GM23338 (cell line): ENCODE measurements at regions not wholly inside any gene's neighbourhood (a gene's known extent, or its start where the extent isn't known, plus 50 kb on each side); places are given as distances from the start of the nearest gene placed in this dataset.

ENCODE experiments used
- ATAC-seq: fragments of 200-7000 bp; cut with Tn5 transposase; 3 replicates; pipeline ENCODE4 v1.9.1; 2020
- DNase-seq: peaks from one replicate; pipeline ENCODE4 v3.0.0-alpha.2; 2015; ENCODE audit warnings: low spot score
- H2AFZ ChIP-seq: fragments of 200-600 bp; sonication (generic); 2 replicates; pipeline ENCODE4 v1.8.0; 2016; ENCODE audit warnings: antibody characterized with exemption, mild to moderate bottlenecking, moderate library complexity
- H3F3A ChIP-seq: fragments of 200-600 bp; sonication (generic); replicated peaks from 2 replicates; pipeline ENCODE4 v1.8.0; 2017; ENCODE audit warnings: antibody characterized with exemption, mixed run types, low read depth
- H3K27ac ChIP-seq: fragments of 200-600 bp; sonication (generic); 2 replicates; pipeline ENCODE4 v1.6.1; 2016; ENCODE audit warnings: low read depth
- H3K27me3 ChIP-seq: fragments of 200-600 bp; sonication (generic); 2 replicates; pipeline ENCODE4 v1.8.0; 2016; ENCODE audit warnings: mild to moderate bottlenecking, mixed run types, moderate library complexity; ENCODE audit not compliant: insufficient read depth
- H3K36me3 ChIP-seq: fragments of 200-600 bp; sonication (generic); 2 replicates; pipeline ENCODE4 v1.8.0; 2016; ENCODE audit warnings: mild to moderate bottlenecking; ENCODE audit not compliant: insufficient read depth
- H3K4me1 ChIP-seq: fragments of 200-600 bp; sonication (generic); 2 replicates; pipeline ENCODE4 v1.8.0; 2016; ENCODE audit warnings: mild to moderate bottlenecking, moderate library complexity; ENCODE audit not compliant: insufficient read depth
- H3K4me2 ChIP-seq: fragments of 200-600 bp; sonication (generic); 2 replicates; pipeline ENCODE4 v1.7.1; 2017; ENCODE audit warnings: mixed run types
- H3K4me3 ChIP-seq: fragments of 200-600 bp; sonication (generic); 2 replicates; pipeline ENCODE4 v1.6.1; 2016; ENCODE audit warnings: mixed run types
- H3K79me2 ChIP-seq: fragments of 200-600 bp; sonication (generic); replicated peaks from 2 replicates; pipeline ENCODE4 v1.8.0; 2017; ENCODE audit warnings: mild to moderate bottlenecking; ENCODE audit not compliant: insufficient read depth
- H3K9me2 ChIP-seq: fragments of 200-600 bp; sonication (generic); 2 replicates; pipeline ENCODE4 v1.8.0; 2017; ENCODE audit not compliant: insufficient read depth
- H4K20me1 ChIP-seq: fragments of 200-600 bp; sonication (generic); replicated peaks from 2 replicates; pipeline ENCODE4 v1.8.0; 2017; ENCODE audit warnings: mild to moderate bottlenecking; ENCODE audit not compliant: insufficient read depth
- H3K27ac Mint-ChIP-seq: 2 replicates; pipeline ENCODE4 v1.8.0; 2020; ENCODE audit warnings: inconsistent platforms, mild to moderate bottlenecking, moderate library complexity, mixed read lengths
- H3K27me3 Mint-ChIP-seq: 3 replicates; pipeline ENCODE4 v1.8.0; 2022; ENCODE audit warnings: low read depth, mild to moderate bottlenecking, moderate library complexity, mixed read lengths, inconsistent platforms; ENCODE audit not compliant: insufficient read depth, poor library complexity
- H3K36me3 Mint-ChIP-seq: 3 replicates; pipeline ENCODE4 v1.8.0; 2021; ENCODE audit warnings: low read depth, mild to moderate bottlenecking, inconsistent platforms, moderate library complexity, mixed read lengths
- H3K4me1 Mint-ChIP-seq: 3 replicates; pipeline ENCODE4 v1.8.0; 2020; ENCODE audit warnings: mild to moderate bottlenecking, inconsistent platforms, mixed read lengths
- H3K4me3 Mint-ChIP-seq: 3 replicates; pipeline ENCODE4 v1.8.0; 2021; ENCODE audit warnings: moderate library complexity, mild to moderate bottlenecking, inconsistent platforms, mixed read lengths
- H3K9me3 Mint-ChIP-seq: 3 replicates; pipeline ENCODE4 v1.8.0; 2020; ENCODE audit warnings: moderate library complexity, mild to moderate bottlenecking, inconsistent platforms, mixed read lengths
- CTCF ChIP-seq, 2 experiments: fragments of 200-600 bp in 1 of 2; sonication (generic) in 1 of 2; conservative IDR thresholded peaks; 2 replicates each; pipeline versions ENCODE4 v1.5.1 to v1.6.1; 2016 to 2017; ENCODE audit warnings: antibody characterized with exemption in 2 of 2, low read depth in 2 of 2, mild to moderate bottlenecking in 2 of 2, moderate library complexity in 1 of 2
- EZH2 ChIP-seq: fragments of 200-600 bp; sonication (generic); IDR thresholded peaks from one replicate; pipeline ENCODE4 v1.8.0; 2017; ENCODE audit warnings: antibody characterized with exemption, mild to moderate bottlenecking, low read depth; ENCODE audit not compliant: unreplicated experiment
- EZH2phosphoT487 ChIP-seq: fragments of 200-600 bp; sonication (generic); IDR thresholded peaks from one replicate; pipeline ENCODE4 v1.8.1; 2018; ENCODE audit warnings: antibody characterized with exemption; ENCODE audit not compliant: unreplicated experiment
- JUNB ChIP-seq: IDR thresholded peaks from one replicate; pipeline ENCODE4 v1.6.1; 2016; ENCODE audit warnings: antibody characterized with exemption; ENCODE audit not compliant: unreplicated experiment
- NANOG ChIP-seq: IDR thresholded peaks from 2 replicates; pipeline ENCODE4 v1.6.1; 2016; ENCODE audit warnings: antibody characterized with exemption, borderline replicate concordance
- STAT1 ChIP-seq: IDR thresholded peaks from one replicate; pipeline ENCODE4 v1.6.1; 2016; ENCODE audit warnings: antibody characterized with exemption; ENCODE audit not compliant: unreplicated experiment
- ZNF114 ChIP-seq: fragments of 250-450 bp; sonication (Bioruptor Pico); IDR thresholded peaks from 2 replicates; pipeline ENCODE4 v1.5.0; 2020; ENCODE audit warnings: mild to moderate bottlenecking, moderate library complexity
- ZNF331 ChIP-seq: fragments of 250-450 bp; sonication (Bioruptor Pico); IDR thresholded peaks from 2 replicates; pipeline ENCODE4 v1.5.0; 2020; ENCODE audit warnings: low read depth, mild to moderate bottlenecking, moderate library complexity
- ZNF462 ChIP-seq: fragments of 250-450 bp; sonication (Bioruptor Pico); IDR thresholded peaks from 2 replicates; pipeline ENCODE4 v1.5.0; 2020; ENCODE audit warnings: mild to moderate bottlenecking, moderate library complexity

GRCh38 chr1:163614361-163614760, 292.6 kb downstream of the NUF2 start:
- no peaks in the 10 kb centered on the region for H3K27me3 ChIP-seq
- Mint-ChIP-seq H3K27me3 (peaks cover 4% of the 10 kb centered on the region), H3K4me1 (peaks cover 37% of the 10 kb centered on the region), H3K36me3 (no peaks in the 10 kb centered on the region), H3K4me3 (no peak overlapping the region), H3K27ac (no peak overlapping the region), H3K9me3 (no peaks in the 10 kb centered on the region)
- H3K4me2 ChIP-seq, result 0 out of 2 replicates have a peak overlapping the region, but pooled peaks have one; percentile 3
- TF ChIP-seq ZNF114 (CRISPR knock-in tag) (no peak), EZH2phosphoT487 (no peak), STAT1 (no peak), JUNB (no peak), NANOG (no peak)
- peak overlapping the region; percentile 79 for H2AFZ ChIP-seq
- H3K4me3 ChIP-seq, result no peak overlapping the region
- no peaks in the 10 kb centered on the region for H4K20me1 ChIP-seq
- ATAC-seq, result peak; percentile 61
- no peaks in the 10 kb centered on the region for H3K36me3 ChIP-seq
- no peaks in the 10 kb centered on the region for H3F3A ChIP-seq
- peaks cover 39% of the 10 kb centered on the region for H3K4me1 ChIP-seq
- no peak for DNase-seq
- H3K79me2 ChIP-seq, result no peaks in the 10 kb centered on the region
- H3K27ac ChIP-seq, result 0 out of 2 replicates have a peak overlapping the region, but pooled peaks have one; percentile 8
- no peaks in the 10 kb centered on the region; the same call in 1 of the 2 replicates for H3K9me2 ChIP-seq

GRCh38 chr1:163628034-163628773, 306.4 kb downstream of the NUF2 start:
- Histone ChIP-seq H3F3A (no peaks in the 10 kb centered on the region), H3K4me3 (no peak overlapping the region), H3K79me2 (no peaks in the 10 kb centered on the region), H3K9me2 (peaks cover 24% of the 10 kb centered on the region), H3K4me2 (no peak overlapping the region), H3K36me3 (no peaks in the 10 kb centered on the region), H2AFZ (no peak overlapping the region; the same call in 1 of the 2 replicates), H4K20me1 (no peaks in the 10 kb centered on the region), H3K4me1 (no peaks in the 10 kb centered on the region), H3K27ac (no peak overlapping the region), H3K27me3 (no peaks in the 10 kb centered on the region)
- DNase-seq (no peak), ATAC-seq (no peak)
- Mint-ChIP-seq H3K4me1 (no peaks in the 10 kb centered on the region), H3K9me3 (peaks cover 41% of the 10 kb centered on the region), H3K36me3 (peaks cover 30% of the 10 kb centered on the region), H3K27ac (no peak overlapping the region), H3K4me3 (no peak overlapping the region), H3K27me3 (peaks cover 3% of the 10 kb centered on the region)
- TF ChIP-seq CTCF (conservative IDR thresholded peaks at IDR 0.05; ENCODE audit: low read depth in 2 of 2) (no peak), ZNF331 (CRISPR knock-in tag) (no peak)

- Histone ChIP-seq H3K79me2 (no peaks in the 10 kb centered on the region), H3K27me3 (no peaks in the 10 kb centered on the region), H3F3A (no peaks in the 10 kb centered on the region), H3K4me1 (no peaks in the 10 kb centered on the region), H3K36me3 (no peaks in the 10 kb centered on the region), H3K27ac (no peak overlapping the region), H3K9me2 (peaks cover 10% of the 10 kb centered on the region), H3K4me2 (no peak overlapping the region), H4K20me1 (no peaks in the 10 kb centered on the region), H2AFZ (no peak overlapping the region), H3K4me3 (no peak overlapping the region)
- no peaks in the 10 kb centered on the region for H3K4me1 Mint-ChIP-seq
- no peak for DNase-seq
- H3K27me3 Mint-ChIP-seq, result peaks cover 3% of the 10 kb centered on the region
- no peak for ATAC-seq
- no peak overlapping the region for H3K27ac Mint-ChIP-seq
- no peak overlapping the region for H3K4me3 Mint-ChIP-seq
- peaks cover 43% of the 10 kb centered on the region for H3K9me3 Mint-ChIP-seq
- peaks cover 39% of the 10 kb centered on the region for H3K36me3 Mint-ChIP-seq
- TF ChIP-seq EZH2 (no peak), ZNF462 (CRISPR knock-in tag) (no peak), NANOG (no peak)
Observed at GRCh38 chr1:163632269-163632668, 310.5 kb downstream of the NUF2 start.
